NCI-H1092 (cell line): ENCODE measurements at regions not wholly inside any gene's neighbourhood (a gene's known extent, or its start where the extent isn't known, plus 50 kb on each side); places are given as distances from the start of the nearest gene placed in this dataset.
"Not testable (repeated sequence)": the region's sequence is repeated elsewhere in the genome, so short reads cannot be mapped to it uniquely, and the experiment has no call there.

Experiments used
- DNase-seq: peaks from one replicate; lab custom pipeline; 2025; lab: John Stamatoyannopoulos, UW

DNA sequence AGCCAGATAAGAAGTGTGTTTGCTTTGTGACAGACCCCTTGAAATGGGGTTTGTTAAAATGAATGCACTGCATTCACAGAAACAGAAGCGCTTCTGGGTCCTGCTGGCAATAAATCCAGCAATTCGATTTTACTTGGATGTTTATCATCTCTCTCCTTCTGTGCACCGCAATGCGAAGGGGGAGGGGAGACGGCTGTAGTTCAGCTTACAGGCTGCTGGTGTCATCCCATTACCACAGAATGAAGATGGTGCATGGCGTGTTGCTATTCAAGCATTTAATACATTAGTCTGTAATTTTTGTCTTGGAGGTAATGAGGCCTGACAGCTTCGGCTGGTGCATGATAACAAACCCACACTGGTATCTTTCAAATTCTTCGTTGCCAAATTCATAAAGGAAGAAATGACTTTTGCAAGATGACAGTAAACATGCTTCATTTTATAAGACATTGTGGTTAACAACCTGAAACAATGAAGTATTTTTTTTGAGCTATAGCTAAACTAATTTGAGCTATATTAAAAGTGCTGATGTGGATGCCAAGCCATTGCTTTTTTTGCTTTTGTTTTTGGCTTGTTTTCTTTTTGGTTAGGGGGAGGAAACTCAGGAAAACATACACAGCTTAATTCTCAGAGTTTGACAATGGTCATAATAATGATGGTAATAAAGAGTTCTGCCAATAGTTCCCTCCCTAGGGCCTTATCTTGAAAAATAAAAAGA is 418.3 kb downstream of the OTOL1 start:
- DNase-seq = peak; percentile 79

DNA sequence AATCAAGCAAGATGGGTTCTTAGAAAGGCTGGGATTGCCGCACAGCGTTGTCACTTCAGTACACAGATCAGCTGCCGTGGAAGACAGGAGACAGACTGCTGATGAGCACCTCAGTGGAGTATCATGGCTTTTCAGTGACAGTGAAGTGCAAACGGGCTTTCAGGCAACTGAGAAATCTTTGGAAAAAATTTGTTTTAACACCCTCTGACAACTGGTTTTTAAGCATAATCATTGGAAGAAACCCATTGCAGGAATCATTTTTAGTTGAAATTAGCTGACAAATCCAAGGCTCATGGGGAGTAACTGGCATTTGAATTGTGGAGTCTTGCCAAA is 418.8 kb downstream of the OTOL1 start:
- DNase-seq = peak; percentile 31

DNA sequence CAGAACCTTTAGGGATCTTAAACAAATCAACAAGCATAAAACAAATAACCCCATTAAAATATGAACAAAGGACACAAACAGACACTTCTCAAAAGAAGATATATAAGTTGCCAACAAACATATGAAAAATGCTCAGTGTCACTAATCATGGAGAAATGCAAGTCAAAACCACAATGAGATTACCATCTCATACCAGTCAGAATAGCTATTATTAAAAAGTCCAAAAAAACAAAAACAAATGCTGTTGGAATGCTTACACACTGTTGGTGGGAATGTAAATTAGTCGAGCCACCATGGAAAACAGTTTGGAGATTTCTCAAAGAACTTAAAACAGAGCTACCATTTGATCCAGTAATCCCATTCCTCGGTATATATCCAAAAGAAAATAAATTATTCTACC is 423.6 kb downstream of the OTOL1 start:
- no peak for DNase-seq

DNA sequence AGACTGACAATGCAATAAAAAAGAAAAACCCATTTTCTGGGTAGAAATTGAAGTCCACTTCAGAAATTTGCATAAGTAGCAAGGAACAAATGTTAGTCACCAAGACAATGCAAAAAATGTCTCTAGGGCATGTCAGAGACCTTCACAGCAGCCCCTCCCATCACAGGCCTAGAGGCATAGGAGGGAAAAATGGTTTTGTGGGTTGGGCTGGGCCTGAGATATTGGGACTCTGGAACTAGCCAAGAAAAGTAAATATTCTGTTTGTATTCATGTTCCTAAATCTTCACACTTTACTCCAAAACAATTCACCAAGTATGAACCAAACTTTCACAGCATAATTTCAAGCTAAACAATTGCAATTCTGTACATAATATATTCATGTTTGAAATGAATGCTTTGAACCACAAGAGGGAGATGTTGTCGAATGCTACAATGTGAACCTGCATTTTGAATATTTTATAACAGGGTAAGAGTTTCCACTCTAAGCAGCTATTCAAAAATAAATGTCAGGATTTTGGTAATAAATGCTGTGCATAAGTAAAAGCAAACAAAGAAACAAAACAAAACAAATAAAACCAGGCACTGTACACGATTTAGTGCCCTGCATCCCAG is 429.2 kb downstream of the OTOL1 start:
- no peak for DNase-seq

DNA sequence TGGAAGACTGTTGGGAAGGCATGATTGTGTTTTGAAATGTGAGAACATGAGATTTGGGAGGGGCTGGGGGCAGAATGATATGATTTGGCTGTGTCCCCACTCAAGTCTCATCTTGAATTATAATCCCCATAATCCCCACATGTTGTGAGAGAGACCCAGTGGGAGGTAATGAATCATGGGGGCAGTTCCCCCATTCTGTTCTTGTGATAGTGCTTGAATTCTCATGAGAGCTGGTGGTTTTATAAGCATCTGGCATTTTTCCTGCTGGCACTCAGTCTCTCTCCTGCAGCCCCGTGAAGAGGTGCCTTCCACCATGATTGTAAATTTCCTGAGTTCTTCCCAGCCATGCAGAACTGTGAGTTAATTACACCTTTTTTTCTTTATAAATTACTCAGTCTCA is 430.5 kb downstream of the OTOL1 start:
- DNase-seq = no peak

DNA sequence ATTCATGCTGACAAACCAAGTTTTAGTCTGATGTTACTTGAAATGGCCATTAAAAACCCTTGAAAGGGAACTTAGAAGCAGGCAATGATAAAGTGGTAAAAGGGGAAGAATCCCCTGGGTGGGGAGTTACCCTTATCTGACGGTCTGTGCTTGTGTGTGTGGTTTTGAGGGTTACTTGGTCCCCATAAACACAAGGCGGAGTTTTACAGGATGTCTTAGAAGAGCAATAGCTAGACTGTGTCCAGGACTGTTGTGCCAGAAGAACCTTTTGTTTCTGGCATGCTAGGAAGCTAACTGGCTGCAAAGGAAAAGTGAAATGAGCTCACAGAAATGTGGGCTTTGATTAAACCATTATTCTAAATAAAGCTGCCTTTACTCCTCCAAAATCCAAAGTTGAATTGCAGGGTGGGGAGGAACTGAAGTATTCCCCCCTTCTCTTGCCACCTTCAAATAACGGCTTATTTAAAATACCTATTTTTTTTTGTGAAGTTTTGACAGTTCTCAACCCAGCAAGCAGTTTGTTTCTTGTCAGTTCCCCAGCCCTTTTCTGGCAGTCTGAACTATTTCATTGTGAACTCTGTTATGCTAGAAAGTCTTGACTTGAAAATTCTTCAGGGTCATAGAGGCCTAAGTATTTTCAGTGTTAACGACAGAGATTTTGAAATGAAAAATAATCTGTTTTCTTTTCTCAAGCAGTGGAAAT is 443.5 kb downstream of the OTOL1 start:
- no peak for DNase-seq

DNA sequence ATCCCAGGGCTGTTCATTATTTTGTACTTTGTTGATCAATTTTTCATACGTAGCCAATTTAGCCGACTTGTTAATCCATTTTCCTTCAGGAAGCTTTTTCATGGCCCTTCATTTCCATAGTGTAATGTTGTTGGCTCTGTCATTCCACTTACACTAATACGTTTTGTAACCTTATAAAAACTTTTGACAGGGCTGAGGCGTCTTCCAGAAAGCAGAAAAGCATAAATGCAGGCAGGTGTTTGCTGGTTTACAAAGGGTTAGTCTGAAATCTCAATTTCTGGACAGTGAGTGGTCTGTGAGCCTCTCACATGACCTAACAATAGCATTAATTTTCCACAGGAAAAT is 444.0 kb downstream of the OTOL1 start:
- DNase-seq = no peak

DNA sequence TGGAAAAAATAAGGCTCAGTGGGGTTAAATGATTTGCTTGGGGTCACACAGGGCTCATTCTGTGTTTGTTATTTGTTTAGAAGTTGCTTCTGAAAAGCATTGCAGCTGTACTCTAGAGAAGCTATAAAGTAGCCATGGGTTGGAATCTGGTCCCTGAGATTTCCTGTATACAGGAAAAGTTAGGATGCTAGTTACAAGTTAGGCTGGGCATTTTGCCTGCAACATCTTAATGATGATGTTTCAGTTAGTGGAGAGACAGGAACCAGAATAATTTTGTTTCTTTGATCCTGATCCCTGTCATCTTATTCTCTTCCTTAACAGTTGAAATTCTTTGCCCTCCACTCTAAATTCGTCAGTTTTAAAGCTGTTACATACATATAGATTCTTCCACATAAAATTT is 445.3 kb downstream of the OTOL1 start:
- no peak for DNase-seq

DNA sequence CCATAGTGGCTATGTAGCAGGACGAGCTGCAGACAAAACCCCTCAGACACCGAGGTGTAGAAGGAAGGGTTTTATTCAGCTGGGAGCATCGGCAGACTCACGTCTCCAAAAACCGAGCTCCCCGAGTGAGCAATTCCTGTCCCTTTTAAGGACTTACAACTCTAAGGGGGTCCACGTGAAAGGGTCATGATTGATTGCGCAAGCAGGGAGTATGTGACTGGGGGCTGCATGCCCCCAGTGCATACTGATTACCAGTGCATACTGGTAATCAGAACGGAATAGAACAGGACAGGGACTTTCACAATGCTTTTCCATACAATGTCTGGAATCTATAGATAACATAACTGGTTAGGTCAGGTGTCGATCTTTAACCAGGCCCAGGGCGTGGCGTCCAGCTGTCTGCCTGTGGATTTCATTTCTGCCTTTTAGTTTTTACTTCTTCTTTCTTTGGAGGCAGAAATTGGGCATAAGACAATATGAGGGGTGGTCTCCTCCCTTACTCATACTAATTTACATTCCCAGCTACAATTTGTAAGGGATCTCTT is 447.3 kb downstream of the OTOL1 start:
- DNase-seq = not testable (repeated sequence)

DNA sequence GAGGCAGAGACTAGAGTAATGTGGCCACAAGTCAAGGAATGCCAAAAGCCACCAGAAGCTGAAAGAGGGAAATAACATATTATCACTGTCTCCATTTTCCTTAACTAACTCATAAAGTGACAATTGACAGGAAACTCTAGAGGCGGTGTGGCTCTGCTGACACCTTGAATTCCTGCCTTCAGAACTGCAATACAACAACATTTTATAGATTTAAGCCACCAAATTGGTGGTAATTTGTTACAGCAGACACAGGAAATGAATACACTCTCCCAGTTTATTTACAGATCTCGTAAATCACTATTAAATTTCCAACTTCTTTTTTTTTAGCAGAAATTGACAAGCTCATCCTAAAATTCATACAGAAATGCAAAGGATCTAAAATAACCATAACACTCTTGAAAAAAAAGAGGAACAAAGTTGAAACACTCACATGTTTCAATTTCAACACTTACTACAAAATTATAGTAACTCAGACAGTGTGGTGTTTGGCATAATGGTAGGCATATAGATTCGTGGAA is 449.9 kb downstream of the OTOL1 start:
- DNase-seq = no peak

DNA sequence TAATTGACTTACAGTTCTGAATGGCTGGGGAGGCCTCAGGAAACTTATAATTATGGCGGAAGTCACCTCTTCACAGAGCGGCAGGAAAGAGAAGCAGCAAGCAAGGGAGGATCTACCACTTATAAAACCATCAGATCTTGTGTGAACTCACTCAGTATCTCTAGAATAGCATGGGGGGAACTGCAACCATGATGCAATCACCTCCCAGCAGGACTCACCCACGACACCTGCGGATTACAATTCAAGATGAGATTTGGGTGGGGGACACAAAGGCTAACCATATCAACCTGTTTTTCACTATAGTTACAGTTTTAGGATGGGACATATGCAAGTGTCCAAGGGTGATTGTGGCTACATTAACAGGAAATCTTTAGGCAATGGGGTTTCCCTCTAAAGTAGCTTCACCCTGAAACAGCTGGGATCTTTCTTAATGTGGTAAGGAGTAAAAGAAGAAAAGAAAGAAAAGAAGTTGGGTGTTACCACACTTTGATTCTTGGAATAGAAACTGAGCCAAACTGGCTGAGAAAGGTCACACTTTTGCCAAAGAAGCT is 453.8 kb downstream of the OTOL1 start:
- no peak for DNase-seq

DNA sequence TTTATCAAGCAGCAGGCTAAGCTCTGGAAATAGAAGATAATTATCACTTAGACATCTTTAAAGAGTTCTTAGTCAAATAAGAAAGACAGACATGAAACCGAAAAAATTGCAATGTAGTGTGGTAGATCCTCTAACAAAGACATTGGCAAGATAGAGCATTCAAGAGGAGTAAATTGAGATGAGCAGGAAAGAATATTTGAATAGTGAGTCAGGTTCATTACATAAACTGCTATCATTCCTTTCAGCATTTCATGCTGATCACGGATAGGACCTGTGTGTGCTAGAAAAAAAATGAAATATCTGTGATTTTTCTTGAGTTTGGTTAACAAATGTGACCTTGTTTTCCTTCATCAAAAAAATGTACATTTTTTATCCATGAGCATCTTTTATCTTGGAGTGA is 460.9 kb downstream of the OTOL1 start:
- no peak for DNase-seq

DNA sequence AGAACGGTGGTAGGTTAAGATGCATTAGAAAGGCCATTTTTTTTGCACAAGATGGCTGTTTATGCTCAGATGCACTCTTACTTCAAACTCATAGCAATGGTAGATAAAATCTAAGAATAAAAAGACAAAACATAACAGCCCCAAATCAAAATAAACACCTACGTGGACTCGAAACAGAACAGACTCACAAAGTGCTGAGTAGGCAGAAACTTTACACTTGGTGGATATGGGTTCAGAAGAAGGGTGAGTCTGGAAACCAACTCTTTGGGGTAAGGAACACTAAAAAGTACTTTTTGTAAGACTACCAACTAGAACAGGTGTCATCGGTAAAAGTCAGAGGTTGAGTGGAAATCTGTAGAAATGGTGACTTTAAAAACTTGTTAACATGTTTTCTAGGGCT is 468.2 kb downstream of the OTOL1 start:
- DNase-seq = no peak

DNA sequence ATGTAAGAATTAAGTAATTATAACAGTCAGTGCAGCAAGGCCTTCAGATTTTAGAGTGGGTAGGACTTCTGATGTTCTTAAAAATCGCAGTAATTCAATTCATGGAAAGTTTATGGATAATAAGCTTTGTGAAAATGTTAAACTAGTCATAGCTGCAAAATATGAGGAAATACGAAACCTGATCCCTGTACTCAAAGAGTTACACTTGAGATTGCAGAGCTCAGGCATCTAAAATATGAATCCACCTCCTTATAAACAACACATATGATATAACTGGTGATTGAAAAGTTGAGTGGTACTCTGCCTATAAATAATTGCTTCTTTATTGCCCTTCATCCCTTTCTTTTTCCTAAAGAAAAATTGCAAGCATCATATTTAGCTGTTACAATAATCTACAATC is 473.3 kb downstream of the OTOL1 start:
- no peak for DNase-seq

DNA sequence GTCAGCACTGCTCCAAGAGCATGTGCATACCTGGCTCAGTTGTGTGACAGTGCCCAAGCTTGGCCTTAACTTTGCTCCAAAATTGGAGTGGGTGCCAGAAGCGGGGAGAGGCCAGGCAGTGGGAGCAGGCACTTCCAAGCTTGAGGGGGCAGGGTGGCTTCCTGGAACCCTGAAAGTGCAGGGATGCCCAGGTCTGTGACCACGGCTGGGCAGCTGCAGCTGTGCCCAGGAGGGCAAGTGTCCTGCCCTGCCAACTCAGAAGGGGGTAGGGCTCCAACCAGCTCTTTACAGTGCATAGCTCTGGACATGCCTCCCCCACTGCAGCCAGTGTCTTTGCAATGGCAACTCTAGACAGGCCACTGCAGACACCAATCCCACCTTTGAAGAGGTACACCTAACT is 478.6 kb downstream of the OTOL1 start:
- DNase-seq = no peak

DNA sequence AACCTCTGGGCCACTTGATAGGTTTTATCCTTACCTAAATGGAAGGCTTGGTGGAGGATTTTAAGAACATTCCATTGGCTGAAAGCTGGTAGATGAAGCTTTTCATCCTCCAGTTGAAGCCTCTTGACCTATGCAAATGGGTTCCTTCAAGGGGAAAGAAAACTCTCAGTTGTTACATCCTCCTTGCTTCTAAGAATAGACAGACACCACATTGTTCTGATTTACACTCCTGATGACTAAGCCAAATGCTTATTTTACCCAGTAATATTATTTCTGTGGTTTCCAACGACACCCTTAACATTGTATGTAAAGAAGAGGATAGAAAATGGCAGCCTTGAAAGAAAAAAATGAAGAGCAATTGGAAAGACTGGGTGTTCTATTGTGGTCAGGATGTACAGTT is 480.5 kb downstream of the OTOL1 start:
- no peak for DNase-seq

DNA sequence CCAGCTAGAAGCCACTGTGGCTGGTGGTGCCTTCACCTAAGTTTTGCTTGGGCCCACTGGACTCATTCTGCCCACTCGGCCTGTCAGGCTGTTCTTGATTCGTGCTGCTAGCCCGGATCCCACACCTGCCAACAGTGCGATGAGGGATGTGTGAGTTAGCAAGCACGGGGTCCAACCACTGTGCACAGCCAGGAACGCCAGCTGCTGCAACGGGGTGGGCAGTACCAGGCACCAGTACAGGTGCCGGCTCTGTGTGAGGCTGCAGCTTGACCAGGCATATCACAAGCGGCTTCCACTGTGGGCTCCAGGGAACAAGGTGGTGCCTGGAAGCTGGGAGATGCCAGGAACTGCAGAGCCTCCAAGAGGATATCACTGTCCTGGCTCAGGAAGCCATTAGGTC is 481.2 kb downstream of the OTOL1 start:
- no peak for DNase-seq

DNA sequence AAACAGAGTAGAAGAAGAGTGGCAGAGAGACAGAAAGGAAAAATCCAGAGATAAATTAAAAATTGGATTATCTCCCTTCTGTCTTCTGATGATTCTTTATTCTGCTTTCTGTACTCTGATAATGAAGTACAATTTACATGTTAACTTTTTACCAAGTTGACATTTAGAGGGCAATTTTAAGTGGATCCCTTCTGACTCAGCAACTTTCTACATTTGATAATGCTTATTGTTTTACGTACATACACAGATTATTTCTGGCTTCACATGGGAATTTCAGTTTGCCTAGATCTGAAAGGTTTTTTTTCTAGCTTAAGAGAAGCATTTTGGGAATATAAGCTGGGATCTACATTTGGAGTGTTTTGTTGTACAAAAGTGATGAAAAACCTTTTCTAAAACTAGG is 491.3 kb downstream of the OTOL1 start:
- no peak for DNase-seq

DNA sequence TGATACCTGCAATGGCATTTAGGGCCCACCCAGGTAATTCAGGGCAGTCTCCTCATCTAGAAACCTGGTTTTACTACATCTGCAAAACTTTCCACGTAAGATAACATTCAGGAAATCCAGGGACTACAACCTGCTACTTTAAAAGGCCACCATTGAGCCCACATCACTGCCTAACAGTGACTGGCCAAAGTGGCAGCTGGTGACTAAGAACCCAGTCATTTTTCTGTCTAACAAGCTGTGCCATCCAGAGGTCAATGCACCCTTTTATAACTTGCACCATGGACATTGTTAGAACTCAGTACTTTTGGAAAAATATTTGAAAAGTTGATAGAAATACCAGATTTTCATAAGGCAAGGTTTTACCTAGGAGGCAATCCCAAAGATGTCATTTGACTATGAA is 492.4 kb downstream of the OTOL1 start:
- no peak for DNase-seq

DNA sequence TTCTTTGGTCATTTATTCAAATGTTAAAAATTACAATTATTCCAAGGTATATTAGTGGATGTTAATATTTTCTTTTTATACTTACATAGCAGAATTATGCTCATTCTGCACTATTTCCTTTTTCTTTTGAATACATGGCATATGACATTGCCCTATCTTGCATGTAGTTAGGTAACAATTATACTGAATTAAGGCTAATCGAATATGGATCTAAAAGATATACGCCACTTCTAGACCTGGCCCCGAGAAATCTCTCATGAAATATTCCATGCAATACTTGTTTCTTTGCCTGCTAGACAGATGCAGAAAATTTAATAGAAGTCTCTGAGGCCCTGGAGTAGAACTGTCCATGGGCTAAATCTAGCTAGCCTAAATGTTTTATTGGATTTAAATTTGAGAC is 493.4 kb downstream of the OTOL1 start:
- DNase-seq = no peak

DNA sequence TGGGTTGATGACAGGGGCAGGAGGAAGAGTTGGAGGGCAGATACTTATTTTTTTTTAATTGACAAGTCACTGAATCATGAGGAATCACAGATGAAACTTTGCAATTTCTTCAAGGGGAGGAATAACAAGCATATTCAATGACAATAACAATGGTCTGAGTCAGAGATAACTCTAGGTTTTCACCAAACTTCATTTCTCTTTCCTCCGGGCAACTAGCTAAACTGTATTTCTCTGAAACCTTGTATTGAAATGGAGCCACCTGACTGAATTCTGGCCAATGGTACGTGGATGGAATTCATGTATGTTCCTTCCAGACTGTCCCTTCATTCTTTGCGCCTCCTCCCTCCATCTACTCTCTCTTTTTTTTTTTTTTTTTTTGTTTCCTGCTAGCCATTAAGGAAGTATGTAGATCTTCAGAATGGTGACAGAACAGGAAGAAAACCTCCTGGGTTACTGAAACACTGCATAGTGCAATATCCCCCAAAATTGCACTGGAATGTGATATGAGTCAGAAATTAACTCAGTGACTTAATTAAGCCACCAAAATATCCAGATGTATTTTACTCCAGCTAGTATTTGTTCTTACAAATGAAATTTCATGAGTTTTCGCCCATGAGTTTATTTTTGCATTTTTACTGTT is 495.4 kb downstream of the OTOL1 start:
- no peak for DNase-seq

DNA sequence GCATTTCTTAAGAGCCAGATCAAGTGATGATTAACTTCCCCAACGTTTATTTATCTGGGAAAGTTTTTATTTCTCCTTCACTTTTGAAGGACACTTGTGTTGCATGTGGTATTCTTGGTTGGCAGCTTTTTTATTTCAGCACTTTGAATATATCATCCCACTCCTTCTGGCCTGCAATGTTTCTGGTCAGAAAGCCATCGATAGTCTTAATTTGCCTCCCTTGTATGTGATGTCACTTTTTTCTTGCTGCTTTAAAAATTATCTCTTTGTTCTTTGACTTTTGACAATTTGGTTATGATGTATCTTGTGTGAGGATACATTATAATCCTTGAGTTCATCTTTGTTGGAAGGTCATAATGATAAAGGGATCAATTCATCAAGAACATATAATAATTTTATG is 503.2 kb downstream of the OTOL1 start:
- DNase-seq = no peak

DNA sequence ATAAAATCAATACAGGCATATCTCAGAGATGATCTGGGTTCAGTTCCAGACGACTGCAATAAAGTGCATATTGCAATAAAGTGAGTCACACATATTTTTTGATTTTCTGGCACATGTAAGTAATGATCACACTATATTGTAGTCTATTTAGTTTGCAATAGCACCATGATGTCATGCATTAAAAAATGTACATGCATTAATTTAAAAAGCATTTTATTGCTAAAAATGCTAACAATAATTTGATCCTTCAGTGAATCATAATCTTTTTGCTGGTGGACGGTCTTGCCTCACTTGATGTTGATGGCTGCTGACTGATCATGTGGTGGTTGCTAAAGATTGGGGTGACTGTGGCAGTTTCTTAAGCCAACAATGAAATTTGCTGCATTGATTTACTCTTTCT is 511.1 kb downstream of the OTOL1 start:
- DNase-seq = no peak
